GM19328 (cell line): ENCODE measurements at regions not wholly inside any gene's neighbourhood (a gene's known extent, or its start where the extent isn't known, plus 50 kb on each side); places are given as distances from the start of the nearest gene placed in this dataset.
"Not testable (repeated sequence)": the region's sequence is repeated elsewhere in the genome, so short reads cannot be mapped to it uniquely, and the experiment has no call there.

Experiments
- ATAC-seq: cut with Tn5 transposase; IDR thresholded peaks from one replicate; pipeline ENCODE4 v1.9.1; 2021; ENCODE audit warnings: mild to moderate bottlenecking, moderate library complexity; ENCODE audit not compliant: unreplicated experiment

DNA sequence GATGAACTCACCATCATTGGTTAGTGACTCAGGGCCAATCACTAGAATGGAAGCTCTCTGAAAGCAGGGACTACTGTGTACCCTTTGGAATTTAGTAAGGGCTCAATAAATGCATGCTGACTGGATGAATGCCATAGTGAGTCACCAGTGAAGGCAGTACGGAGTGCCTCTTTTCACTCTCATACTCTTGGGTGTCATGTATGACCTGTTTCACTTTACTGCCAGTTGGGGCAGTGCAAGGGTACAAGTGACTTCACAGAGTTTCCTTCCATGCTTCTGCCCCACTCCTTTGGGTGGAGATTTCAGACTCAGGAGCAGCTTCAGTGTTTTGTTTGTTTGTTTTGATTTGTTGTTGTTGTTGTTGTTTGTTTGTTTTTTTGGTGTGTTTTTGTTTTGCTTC is 57.7 kb downstream of the SOX3 start:
- no peak for ATAC-seq

DNA sequence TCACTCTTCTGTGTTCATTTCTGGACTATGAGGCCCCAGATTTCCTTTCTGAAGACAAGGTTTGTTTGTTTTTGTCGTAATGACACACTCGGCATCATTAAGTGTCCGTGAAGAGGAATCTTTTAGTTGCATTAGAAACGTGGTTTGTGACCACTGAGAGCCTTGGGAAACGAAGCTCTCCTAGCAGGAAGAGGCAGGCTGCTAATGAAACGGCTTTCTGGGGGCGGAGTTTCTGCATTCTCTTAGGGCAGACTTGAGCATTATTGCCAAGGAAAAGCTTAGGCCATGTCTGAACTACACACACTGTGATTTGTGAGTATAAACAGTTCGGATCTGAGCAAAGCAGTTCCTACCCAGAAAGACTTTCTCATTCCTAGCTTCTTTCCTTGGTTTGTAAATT is 64.0 kb downstream of the SOX3 start:
- ATAC-seq: no peak

- no peak for ATAC-seq
Observed at GRCh38 chrX:140439476-140439875, 65.4 kb downstream of the SOX3 start.

GRCh38 chrX:140434347-140434746 is 70.5 kb downstream of the SOX3 start:
- ATAC-seq: no peak

DNA sequence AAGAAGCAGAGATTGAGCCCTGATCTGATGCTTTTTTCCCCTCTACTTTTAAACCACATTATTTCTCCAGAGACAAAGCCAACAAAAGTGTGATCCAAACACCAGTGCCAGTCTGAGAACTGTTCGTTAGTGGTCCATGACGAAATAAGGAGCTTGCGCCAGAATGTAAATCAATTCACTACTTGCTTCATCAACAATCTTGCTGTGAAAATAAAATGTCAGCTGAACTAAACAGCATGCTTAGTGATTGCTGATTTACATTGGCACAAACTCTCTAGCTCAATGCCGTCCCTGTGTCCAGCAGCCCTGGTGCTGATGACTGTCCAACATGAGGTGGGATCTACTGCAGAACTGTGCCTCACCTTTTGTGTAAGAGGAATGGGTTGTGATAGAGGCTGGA is 71.3 kb downstream of the SOX3 start:
- no peak for ATAC-seq

GRCh38 chrX:140432346-140433175 is 72.3 kb downstream of the SOX3 start:
- ATAC-seq: no peak

DNA sequence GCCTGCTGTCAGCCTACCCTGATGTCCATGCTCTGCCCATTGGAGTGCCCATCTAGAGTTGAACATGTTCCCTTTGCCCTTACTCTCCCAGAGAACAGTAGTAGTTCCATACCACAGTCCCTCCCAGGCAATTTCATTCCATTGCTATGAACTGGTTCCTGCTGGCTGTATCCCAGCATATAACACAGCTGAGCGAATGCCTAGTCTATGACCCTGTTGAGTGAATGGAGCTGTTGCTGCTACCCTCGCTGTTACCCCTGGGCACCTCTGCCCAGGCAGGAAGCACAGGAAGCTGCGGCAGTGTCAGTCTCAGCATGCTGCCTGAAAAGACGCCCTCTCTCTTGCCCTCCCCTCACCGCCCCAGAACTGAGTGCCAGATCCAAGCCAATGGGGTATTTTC is 73.3 kb downstream of the SOX3 start:
- ATAC-seq: no peak

DNA sequence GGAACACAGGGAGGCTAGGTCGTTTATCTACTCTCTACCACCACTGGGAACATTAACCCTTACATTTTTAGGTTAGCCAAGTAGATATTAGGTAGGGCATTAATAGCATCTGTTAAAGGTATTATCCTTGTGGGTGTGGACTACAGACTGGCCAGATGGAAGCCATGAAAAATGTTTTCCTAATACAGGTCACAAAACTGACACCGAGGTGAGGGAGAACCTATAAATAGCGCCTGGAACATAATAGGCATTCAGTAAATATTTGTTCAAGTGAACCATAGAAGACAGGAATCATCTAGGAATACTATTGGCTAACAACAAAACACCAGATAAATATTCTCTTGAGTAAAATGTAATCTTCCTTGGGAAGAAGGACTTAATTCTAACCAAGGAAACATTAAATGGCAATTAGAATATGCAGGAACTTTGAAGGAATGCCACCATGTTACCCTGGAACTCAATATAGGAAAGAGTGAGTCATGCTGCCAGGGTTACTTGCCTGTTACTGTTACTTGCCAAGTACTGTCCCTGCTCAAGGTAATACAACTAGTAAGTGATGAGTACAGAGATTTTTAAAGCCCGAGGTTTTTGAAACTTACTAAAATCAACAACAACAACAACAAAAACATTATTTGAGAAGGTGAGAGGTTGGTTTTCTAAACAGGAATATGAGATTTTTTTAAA is 79.0 kb downstream of the SOX3 start:
- ATAC-seq: no peak

DNA sequence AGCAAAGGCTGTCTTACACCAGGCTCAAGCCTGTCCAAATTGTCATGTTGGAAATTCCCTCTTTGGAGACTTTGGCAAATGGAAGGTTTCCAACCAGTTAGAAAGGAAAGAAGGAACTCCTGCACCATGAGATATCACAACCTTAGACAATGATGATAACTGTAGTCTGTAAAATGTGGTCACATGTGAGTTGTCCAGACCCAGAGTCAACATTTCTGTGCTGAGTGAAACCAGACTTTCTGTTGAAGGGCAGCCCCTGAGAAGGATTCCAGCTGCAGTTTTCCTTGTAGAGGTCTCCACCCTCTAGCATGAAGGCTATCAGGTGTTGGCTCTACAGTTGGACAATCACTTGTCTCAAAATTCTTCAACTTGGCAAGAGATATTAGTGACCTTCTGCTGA is 82.4 kb downstream of the SOX3 start:
- ATAC-seq: no peak

- not testable (repeated sequence) for ATAC-seq
Observed at GRCh38 chrX:140402131-140402530, 102.7 kb downstream of the SOX3 start.

DNA sequence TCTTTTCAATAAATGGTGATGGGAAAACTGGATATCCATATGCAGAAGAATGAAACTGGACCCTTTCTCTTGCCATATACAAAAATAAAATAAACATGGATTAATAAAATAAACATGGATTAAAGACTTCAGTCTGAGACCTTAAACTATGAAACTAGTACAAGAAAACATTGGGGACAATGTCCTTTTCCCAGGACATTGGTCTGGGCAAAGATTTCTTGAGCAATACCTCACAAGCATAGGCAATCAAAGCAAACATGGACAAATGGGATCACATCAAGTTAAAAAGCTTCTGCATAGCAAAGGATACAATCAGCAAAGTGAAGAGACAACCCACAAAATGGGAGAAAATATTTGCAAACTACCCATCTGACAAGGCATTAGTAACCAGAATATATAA is 108.5 kb downstream of the SOX3 start:
- not testable (repeated sequence) for ATAC-seq

GRCh38 chrX:140393507-140393906 is 111.4 kb downstream of the SOX3 start:
- ATAC-seq: no peak

GRCh38 chrX:140391313-140391712 is 113.6 kb downstream of the SOX3 start:
- ATAC-seq: no peak

- no peak for ATAC-seq
Observed at GRCh38 chrX:140389331-140389730, 115.5 kb downstream of the SOX3 start.

DNA sequence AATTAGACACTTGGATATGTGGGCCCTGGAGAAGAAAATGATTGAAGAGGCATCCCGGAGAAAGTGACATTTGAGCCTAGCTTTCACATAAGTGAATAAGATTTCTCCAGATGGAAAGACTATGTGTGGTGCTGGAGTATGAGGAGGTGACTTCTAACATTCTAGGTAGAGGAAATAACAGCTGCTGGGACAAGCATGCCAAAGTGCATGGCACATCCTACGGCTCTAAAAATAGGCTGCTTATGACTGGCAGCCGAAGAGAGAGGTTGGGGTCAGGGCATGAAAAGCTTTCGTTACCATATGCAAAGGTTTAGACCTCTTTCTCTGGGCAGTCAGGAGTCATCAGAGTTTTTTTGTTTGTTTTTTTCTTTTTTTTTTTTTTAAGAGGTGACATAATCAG is 142.0 kb downstream of the SOX3 start:
- no peak for ATAC-seq

DNA sequence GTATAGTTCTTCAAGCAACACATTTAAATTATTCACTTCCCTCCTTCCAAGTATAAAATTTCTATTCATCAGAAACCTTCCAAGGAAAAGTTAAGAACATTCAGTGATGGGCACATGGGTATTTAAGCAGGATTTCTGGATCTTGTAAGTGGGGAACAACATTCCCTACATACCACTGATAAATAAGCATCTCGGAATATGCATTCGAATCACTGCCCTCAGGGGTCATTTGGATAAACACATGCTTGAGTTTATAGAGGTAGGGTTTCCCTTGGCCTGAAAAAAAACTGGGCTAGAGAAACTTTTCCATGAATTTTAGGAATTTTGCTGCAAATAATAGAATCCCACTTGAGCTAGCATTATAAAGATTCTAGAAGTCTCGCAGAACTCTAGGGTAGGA is 143.9 kb downstream of the SOX3 start:
- no peak for ATAC-seq

GRCh38 chrX:140360284-140360683 is 144.6 kb downstream of the SOX3 start:
- ATAC-seq: no peak

- ATAC-seq: no peak
Observed at GRCh38 chrX:140355922-140356321, 148.9 kb downstream of the SOX3 start.

- ATAC-seq: no peak
Observed at GRCh38 chrX:140355429-140355828, 149.4 kb downstream of the SOX3 start.

GRCh38 chrX:140354431-140355120 is 150.3 kb downstream of the SOX3 start:
- ATAC-seq: no peak

DNA sequence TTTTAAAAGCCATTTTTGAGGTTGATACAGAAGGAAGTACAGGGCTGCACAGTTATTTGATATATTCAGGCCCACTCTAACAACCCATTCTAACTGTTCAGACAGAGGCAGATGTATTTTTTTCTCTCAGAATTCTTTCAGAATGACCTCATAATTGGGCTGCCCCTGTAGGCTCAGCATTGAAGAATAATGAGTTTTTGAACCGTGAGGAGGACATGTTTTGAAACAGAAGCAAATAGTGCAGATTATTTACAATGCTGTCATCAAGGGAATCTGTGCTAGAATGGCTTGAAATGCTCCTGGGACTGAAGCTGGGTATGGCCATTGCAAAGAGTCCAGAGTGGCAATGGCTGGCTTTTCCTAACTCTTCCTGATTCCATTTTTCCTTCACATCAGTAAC is 158.1 kb downstream of the SOX3 start:
- ATAC-seq: no peak
